Peyer's patch (tissue), 4 donors: ENCODE measurements at regions not wholly inside any gene's neighbourhood (a gene's known extent, or its start where the extent isn't known, plus 50 kb on each side); places are given as distances from the start of the nearest gene placed in this dataset.

ENCODE experiments used
- POLR2A ChIP-seq, 2 donors: fragments of 450-650 bp; IDR thresholded peaks; one replicate each; pipeline ENCODE4 v1.5.1; 2017; ENCODE audit warnings: antibody characterized with exemption in 2 of 2, mild to moderate bottlenecking in 2 of 2, moderate library complexity in 2 of 2
- TF ChIP-seq, protein P1 (sequence below), 6 experiments: fragments of 450-650 bp in 4 of 6; fragments of 200-600 bp in 2 of 6; sonication (generic) in 1 of 6; IDR thresholded peaks; one replicate each; pipeline ENCODE4 v1.5.1; 2017 to 2019; ENCODE audit warnings: antibody characterized with exemption in 6 of 6, mild to moderate bottlenecking in 3 of 6, moderate library complexity in 1 of 6

GRCh38 chr16:60776281-60776680 is 1260.0 kb downstream of the CDH8 start:
- TF ChIP-seq, protein P1, sequence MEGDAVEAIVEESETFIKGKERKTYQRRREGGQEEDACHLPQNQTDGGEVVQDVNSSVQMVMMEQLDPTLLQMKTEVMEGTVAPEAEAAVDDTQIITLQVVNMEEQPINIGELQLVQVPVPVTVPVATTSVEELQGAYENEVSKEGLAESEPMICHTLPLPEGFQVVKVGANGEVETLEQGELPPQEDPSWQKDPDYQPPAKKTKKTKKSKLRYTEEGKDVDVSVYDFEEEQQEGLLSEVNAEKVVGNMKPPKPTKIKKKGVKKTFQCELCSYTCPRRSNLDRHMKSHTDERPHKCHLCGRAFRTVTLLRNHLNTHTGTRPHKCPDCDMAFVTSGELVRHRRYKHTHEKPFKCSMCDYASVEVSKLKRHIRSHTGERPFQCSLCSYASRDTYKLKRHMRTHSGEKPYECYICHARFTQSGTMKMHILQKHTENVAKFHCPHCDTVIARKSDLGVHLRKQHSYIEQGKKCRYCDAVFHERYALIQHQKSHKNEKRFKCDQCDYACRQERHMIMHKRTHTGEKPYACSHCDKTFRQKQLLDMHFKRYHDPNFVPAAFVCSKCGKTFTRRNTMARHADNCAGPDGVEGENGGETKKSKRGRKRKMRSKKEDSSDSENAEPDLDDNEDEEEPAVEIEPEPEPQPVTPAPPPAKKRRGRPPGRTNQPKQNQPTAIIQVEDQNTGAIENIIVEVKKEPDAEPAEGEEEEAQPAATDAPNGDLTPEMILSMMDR (IDR thresholded peaks at IDR 0.05) = no peak
- no peak for TF ChIP-seq POLR2A (IDR thresholded peaks at IDR 0.05)
